HEK293 (cell line): ENCODE measurements at regions not wholly inside any gene's neighbourhood (a gene's known extent, or its start where the extent isn't known, plus 50 kb on each side); places are given as distances from the start of the nearest gene placed in this dataset.

Source experiments
- CTCF ChIA-PET: fragments of 350-600 bp; formaldehyde crosslinking; extraction: SDS; loops from one replicate; lab custom pipeline; 2021; ENCODE audit warnings: antibody characterized with exemption; lab: Yijun Ruan, JAX
- POLR2A ChIA-PET: fragments of 300-600 bp; formaldehyde crosslinking; extraction: SDS; loops from one replicate; lab custom pipeline; 2020; ENCODE audit warnings: antibody characterized with exemption, inconsistent platforms; lab: Yijun Ruan, JAX
- H3K27ac ChIP-seq: fragments of 200-500 bp; sonication (Bioruptor generic); 2 replicates; pipeline ENCODE4 v1.5.1; 2014; ENCODE audit warnings: low read depth, low read length, control low read depth, inconsistent platforms; ENCODE audit errors: extremely low read depth
- H3K36me3 ChIP-seq, 2 experiments: fragments of 200-500 bp in 1 of 2; sonication (Bioruptor generic) in 1 of 2; 1 replicate in 1 of 2; 2 replicates in 1 of 2; pipeline ENCODE4 v1.5.1; 2014 to 2017; ENCODE audit warnings: inconsistent platforms in 2 of 2, low read length in 2 of 2; ENCODE audit not compliant: control insufficient read depth in 2 of 2, insufficient read depth in 1 of 2
- H3K4me1 ChIP-seq: fragments of 200-500 bp; sonication (Bioruptor generic); 2 replicates; pipeline ENCODE4 v1.5.1; 2014; ENCODE audit warnings: mild to moderate bottlenecking, low read length, inconsistent platforms; ENCODE audit not compliant: control insufficient read depth, insufficient read depth
- H3K4me3 ChIP-seq: 2 replicates; pipeline ENCODE4 v1.5.1; 2011; ENCODE audit warnings: low read depth, mild to moderate bottlenecking, control low read depth, low read length, moderate library complexity
- H3K9me3 ChIP-seq: fragments of 200-500 bp; sonication (Bioruptor generic); 2 replicates; pipeline ENCODE4 v1.5.1; 2014; ENCODE audit warnings: low read depth, low read length, inconsistent platforms; ENCODE audit not compliant: control insufficient read depth, insufficient read depth
- ZBTB1 ChIP-seq: fragments of 450-650 bp; formaldehyde crosslinking; IDR thresholded peaks from 2 replicates; pipeline ENCODE4 v1.5.1; 2016; ENCODE audit warnings: missing biosample characterization, missing genetic modification characterization
- ZBTB7A ChIP-seq: fragments of 450-650 bp; formaldehyde crosslinking; IDR thresholded peaks from 2 replicates; pipeline ENCODE4 v1.5.1; 2016; ENCODE audit warnings: low read depth, missing biosample characterization, missing genetic modification characterization
- ZFP37 ChIP-seq: fragments of 450-650 bp; formaldehyde crosslinking; IDR thresholded peaks from 2 replicates; pipeline ENCODE4 v1.5.1; 2016; ENCODE audit warnings: missing biosample characterization, missing genetic modification characterization
- ZNF155 ChIP-seq: fragments of 450-650 bp; formaldehyde crosslinking; IDR thresholded peaks from 2 replicates; pipeline ENCODE4 v1.5.1; 2016; ENCODE audit warnings: missing biosample characterization, missing genetic modification characterization
- ZNF184 ChIP-seq: fragments of 450-650 bp; IDR thresholded peaks from 2 replicates; pipeline ENCODE4 v1.5.1; 2018; ENCODE audit warnings: missing biosample characterization, mild to moderate bottlenecking, missing genetic modification characterization
- ZNF2 ChIP-seq: fragments of 450-650 bp; formaldehyde crosslinking; IDR thresholded peaks from 2 replicates; pipeline ENCODE4 v1.5.1; 2016; ENCODE audit warnings: missing biosample characterization, missing genetic modification characterization
- ZNF239 ChIP-seq: fragments of 450-650 bp; formaldehyde crosslinking; IDR thresholded peaks from 2 replicates; pipeline ENCODE4 v1.5.1; 2016; ENCODE audit warnings: missing biosample characterization, missing genetic modification characterization
- ZNF341 ChIP-seq: fragments of 450-650 bp; formaldehyde crosslinking; IDR thresholded peaks from 2 replicates; pipeline ENCODE4; 2016; ENCODE audit warnings: low read depth, missing biosample characterization, missing genetic modification characterization
- ZNF423 ChIP-seq: fragments of 450-650 bp; formaldehyde crosslinking; IDR thresholded peaks from 2 replicates; pipeline ENCODE4 v1.5.1; 2016; ENCODE audit warnings: missing biosample characterization, missing genetic modification characterization
- ZNF560 ChIP-seq: fragments of 450-650 bp; formaldehyde crosslinking; IDR thresholded peaks from 2 replicates; pipeline ENCODE4 v1.5.1; 2017; ENCODE audit warnings: missing biosample characterization, missing genetic modification characterization, borderline replicate concordance
- ZNF623 ChIP-seq: fragments of 450-650 bp; formaldehyde crosslinking; IDR thresholded peaks from 2 replicates; pipeline ENCODE4 v1.5.1; 2016; ENCODE audit warnings: missing biosample characterization, missing genetic modification characterization
- ZNF629 ChIP-seq: fragments of 450-650 bp; formaldehyde crosslinking; IDR thresholded peaks from 2 replicates; pipeline ENCODE4 v1.5.1; 2017; ENCODE audit warnings: missing biosample characterization, missing genetic modification characterization
- ZNF843 ChIP-seq: fragments of 450-650 bp; formaldehyde crosslinking; IDR thresholded peaks from 2 replicates; pipeline ENCODE4 v1.5.1; 2016; ENCODE audit warnings: missing biosample characterization, missing genetic modification characterization
- ZSCAN23 ChIP-seq: fragments of 450-650 bp; formaldehyde crosslinking; IDR thresholded peaks from 2 replicates; pipeline ENCODE4 v1.5.1; 2016; ENCODE audit warnings: missing biosample characterization, missing genetic modification characterization
- TF ChIP-seq, protein P1 (sequence below): fragments of 450-650 bp; formaldehyde crosslinking; IDR thresholded peaks from 2 replicates; pipeline ENCODE4 v1.5.1; 2016; ENCODE audit warnings: missing biosample characterization, missing genetic modification characterization
- TF ChIP-seq, protein P2 (sequence below): fragments of 450-650 bp; formaldehyde crosslinking; IDR thresholded peaks from 2 replicates; pipeline ENCODE4 v1.5.1; 2016; ENCODE audit warnings: missing biosample characterization, missing genetic modification characterization, borderline replicate concordance
- TF ChIP-seq, protein P3 (sequence below): fragments of 450-650 bp; formaldehyde crosslinking; conservative IDR thresholded peaks from 2 replicates; pipeline ENCODE4 v1.5.1; 2016; ENCODE audit warnings: low read depth, missing biosample characterization, missing genetic modification characterization

DNA sequence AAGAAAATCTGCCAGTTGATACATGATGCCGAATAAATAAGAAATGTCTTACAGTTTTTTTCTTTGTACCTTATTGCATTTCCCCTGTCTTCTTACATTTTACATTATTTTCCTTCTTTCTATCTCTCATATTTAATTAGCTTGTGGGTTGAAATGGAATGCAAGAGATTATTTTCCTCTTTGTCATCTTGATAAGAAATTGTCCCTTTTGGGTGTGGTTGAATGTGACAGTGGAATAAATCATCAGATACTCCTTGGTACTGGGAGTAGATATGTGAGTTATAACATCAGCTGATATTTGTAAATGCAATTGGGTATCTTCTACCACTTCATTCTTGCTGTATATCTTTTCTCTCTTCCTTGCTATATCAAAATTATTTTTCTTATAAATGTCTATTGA lies 997.4 kb downstream of the RAPGEF2 start (continued):
- TF ChIP-seq ZNF560 (tag by site-specific recombination) = no peak
- TF ChIP-seq ZNF2 (tag by site-specific recombination) = no peak
- TF ChIP-seq ZNF423 (tag by site-specific recombination) = no peak
- TF ChIP-seq ZNF629 (tag by site-specific recombination) = no peak
- TF ChIP-seq, all 188 proteins: peak for 0

DNA sequence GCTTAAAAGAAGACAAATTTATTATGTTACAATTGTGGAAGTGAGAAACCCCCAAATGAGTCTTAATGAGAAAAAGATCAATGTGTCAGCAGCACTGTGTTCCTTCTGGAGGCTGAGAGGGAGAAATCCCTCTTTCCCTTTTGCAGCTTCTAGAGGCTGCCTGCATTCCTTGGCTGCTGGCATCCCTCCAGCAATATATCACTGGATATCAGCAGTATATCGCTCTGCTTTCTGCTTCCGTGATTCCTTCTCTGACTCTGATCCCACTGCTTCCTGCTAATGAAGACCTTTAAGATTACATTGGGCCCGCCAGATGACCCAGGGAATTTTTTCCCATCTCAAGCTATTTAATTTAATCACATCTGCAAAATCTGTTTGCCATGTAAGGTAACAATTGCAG lies 1008.0 kb downstream of the RAPGEF2 start:
- Histone ChIP-seq H3K4me3 (no peak overlapping the region), H3K36me3 (no peaks in the 10 kb centered on the region), H3K27ac (no peak overlapping the region), H3K4me1 (no peaks in the 10 kb centered on the region), H3K9me3 (no peaks in the 10 kb centered on the region)
- ChIA-PET CTCF (no interaction called here), POLR2A (no interaction called here)
- TF ChIP-seq ZNF184 (no peak), ZNF623 (tag by site-specific recombination) (no peak), ZFP37 (no peak), ZNF155 (tag by site-specific recombination) (no peak), ZNF239 (tag by site-specific recombination) (no peak), ZBTB1 (tag by site-specific recombination) (no peak), ZNF341 (tag by site-specific recombination) (no peak), ZBTB7A (tag by site-specific recombination) (no peak), ZSCAN23 (tag by site-specific recombination) (no peak), ZNF843 (tag by site-specific recombination) (no peak)
- TF ChIP-seq, protein P1, sequence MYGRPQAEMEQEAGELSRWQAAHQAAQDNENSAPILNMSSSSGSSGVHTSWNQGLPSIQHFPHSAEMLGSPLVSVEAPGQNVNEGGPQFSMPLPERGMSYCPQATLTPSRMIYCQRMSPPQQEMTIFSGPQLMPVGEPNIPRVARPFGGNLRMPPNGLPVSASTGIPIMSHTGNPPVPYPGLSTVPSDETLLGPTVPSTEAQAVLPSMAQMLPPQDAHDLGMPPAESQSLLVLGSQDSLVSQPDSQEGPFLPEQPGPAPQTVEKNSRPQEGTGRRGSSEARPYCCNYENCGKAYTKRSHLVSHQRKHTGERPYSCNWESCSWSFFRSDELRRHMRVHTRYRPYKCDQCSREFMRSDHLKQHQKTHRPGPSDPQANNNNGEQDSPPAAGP (tag by site-specific recombination) = no peak
- TF ChIP-seq, protein P2, sequence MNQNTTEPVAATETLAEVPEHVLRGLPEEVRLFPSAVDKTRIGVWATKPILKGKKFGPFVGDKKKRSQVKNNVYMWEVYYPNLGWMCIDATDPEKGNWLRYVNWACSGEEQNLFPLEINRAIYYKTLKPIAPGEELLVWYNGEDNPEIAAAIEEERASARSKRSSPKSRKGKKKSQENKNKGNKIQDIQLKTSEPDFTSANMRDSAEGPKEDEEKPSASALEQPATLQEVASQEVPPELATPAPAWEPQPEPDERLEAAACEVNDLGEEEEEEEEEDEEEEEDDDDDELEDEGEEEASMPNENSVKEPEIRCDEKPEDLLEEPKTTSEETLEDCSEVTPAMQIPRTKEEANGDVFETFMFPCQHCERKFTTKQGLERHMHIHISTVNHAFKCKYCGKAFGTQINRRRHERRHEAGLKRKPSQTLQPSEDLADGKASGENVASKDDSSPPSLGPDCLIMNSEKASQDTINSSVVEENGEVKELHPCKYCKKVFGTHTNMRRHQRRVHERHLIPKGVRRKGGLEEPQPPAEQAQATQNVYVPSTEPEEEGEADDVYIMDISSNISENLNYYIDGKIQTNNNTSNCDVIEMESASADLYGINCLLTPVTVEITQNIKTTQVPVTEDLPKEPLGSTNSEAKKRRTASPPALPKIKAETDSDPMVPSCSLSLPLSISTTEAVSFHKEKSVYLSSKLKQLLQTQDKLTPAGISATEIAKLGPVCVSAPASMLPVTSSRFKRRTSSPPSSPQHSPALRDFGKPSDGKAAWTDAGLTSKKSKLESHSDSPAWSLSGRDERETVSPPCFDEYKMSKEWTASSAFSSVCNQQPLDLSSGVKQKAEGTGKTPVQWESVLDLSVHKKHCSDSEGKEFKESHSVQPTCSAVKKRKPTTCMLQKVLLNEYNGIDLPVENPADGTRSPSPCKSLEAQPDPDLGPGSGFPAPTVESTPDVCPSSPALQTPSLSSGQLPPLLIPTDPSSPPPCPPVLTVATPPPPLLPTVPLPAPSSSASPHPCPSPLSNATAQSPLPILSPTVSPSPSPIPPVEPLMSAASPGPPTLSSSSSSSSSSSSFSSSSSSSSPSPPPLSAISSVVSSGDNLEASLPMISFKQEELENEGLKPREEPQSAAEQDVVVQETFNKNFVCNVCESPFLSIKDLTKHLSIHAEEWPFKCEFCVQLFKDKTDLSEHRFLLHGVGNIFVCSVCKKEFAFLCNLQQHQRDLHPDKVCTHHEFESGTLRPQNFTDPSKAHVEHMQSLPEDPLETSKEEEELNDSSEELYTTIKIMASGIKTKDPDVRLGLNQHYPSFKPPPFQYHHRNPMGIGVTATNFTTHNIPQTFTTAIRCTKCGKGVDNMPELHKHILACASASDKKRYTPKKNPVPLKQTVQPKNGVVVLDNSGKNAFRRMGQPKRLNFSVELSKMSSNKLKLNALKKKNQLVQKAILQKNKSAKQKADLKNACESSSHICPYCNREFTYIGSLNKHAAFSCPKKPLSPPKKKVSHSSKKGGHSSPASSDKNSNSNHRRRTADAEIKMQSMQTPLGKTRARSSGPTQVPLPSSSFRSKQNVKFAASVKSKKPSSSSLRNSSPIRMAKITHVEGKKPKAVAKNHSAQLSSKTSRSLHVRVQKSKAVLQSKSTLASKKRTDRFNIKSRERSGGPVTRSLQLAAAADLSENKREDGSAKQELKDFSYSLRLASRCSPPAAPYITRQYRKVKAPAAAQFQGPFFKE (tag by site-specific recombination) = no peak
- TF ChIP-seq, protein P3, sequence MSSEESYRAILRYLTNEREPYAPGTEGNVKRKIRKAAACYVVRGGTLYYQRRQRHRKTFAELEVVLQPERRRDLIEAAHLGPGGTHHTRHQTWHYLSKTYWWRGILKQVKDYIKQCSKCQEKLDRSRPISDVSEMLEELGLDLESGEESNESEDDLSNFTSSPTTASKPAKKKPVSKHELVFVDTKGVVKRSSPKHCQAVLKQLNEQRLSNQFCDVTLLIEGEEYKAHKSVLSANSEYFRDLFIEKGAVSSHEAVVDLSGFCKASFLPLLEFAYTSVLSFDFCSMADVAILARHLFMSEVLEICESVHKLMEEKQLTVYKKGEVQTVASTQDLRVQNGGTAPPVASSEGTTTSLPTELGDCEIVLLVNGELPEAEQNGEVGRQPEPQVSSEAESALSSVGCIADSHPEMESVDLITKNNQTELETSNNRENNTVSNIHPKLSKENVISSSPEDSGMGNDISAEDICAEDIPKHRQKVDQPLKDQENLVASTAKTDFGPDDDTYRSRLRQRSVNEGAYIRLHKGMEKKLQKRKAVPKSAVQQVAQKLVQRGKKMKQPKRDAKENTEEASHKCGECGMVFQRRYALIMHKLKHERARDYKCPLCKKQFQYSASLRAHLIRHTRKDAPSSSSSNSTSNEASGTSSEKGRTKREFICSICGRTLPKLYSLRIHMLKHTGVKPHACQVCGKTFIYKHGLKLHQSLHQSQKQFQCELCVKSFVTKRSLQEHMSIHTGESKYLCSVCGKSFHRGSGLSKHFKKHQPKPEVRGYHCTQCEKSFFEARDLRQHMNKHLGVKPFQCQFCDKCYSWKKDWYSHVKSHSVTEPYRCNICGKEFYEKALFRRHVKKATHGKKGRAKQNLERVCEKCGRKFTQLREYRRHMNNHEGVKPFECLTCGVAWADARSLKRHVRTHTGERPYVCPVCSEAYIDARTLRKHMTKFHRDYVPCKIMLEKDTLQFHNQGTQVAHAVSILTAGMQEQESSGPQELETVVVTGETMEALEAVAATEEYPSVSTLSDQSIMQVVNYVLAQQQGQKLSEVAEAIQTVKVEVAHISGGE = no peak
